WTC11 (cell line): ENCODE measurements at regions not wholly inside any gene's neighbourhood (a gene's known extent, or its start where the extent isn't known, plus 50 kb on each side); places are given as distances from the start of the nearest gene placed in this dataset.

ENCODE experiments used
- ATAC-seq: fragments of 200-7000 bp; cut with Tn5 transposase; 2 replicates; pipeline ENCODE4 v1.10.0; 2021; ENCODE audit warnings: mild to moderate bottlenecking, moderate library complexity
- CTCF ChIA-PET: fragments of 300-600 bp; sonication (Branson Sonifier 250); formaldehyde crosslinking; loops from one replicate; lab custom pipeline; 2021; ENCODE audit warnings: antibody characterized with exemption; lab: Charles Lee
- POLR2A ChIA-PET: fragments of 350-600 bp; sonication (Branson Sonifier 250); formaldehyde crosslinking; loops from one replicate; lab custom pipeline; 2021; ENCODE audit warnings: antibody characterized with exemption; lab: Charles Lee
- DNase-seq: peaks from one replicate; pipeline ENCODE4 v3.0.0; 2021; ENCODE audit warnings: low spot score
- H3K27ac Mint-ChIP-seq: 2 replicates; pipeline ENCODE4 v1.8.0; 2021; ENCODE audit warnings: mixed read lengths
- H3K27me3 Mint-ChIP-seq: 2 replicates; pipeline ENCODE4 v1.8.0; 2021; ENCODE audit warnings: low read depth, mild to moderate bottlenecking, moderate library complexity, mixed read lengths
- H3K36me3 Mint-ChIP-seq: 2 replicates; pipeline ENCODE4 v1.8.0; 2021; ENCODE audit warnings: mixed read lengths
- H3K4me1 Mint-ChIP-seq: 2 replicates; pipeline ENCODE4 v1.8.0; 2022; ENCODE audit warnings: mixed read lengths
- H3K4me3 Mint-ChIP-seq: 2 replicates; pipeline ENCODE4 v1.8.0; 2021; ENCODE audit warnings: mild to moderate bottlenecking, moderate library complexity, mixed read lengths
- H3K9me3 Mint-ChIP-seq: 2 replicates; pipeline ENCODE4 v1.8.0; 2021; ENCODE audit warnings: mixed read lengths
- AFF4 ChIP-seq: sonication (generic); formaldehyde crosslinking; IDR thresholded peaks from 2 replicates; pipeline ENCODE4 v1.8.1; 2023; ENCODE audit warnings: mild to moderate bottlenecking, missing genetic modification reagents, borderline replicate concordance
- ATF1 ChIP-seq: sonication (generic); formaldehyde crosslinking; IDR thresholded peaks from 2 replicates; pipeline ENCODE4 v1.8.1; 2023; ENCODE audit warnings: mild to moderate bottlenecking, moderate library complexity, missing genetic modification reagents
- ATF2 ChIP-seq: sonication (generic); formaldehyde crosslinking; IDR thresholded peaks from 2 replicates; pipeline ENCODE4 v1.8.1; 2022; ENCODE audit warnings: low read depth, missing genetic modification reagents, borderline replicate concordance
- ATF6 ChIP-seq: sonication (generic); formaldehyde crosslinking; IDR thresholded peaks from 2 replicates; pipeline ENCODE4 v1.8.1; 2023; ENCODE audit warnings: mild to moderate bottlenecking, missing genetic modification reagents
- CBFB ChIP-seq: sonication (generic); formaldehyde crosslinking; IDR thresholded peaks from 2 replicates; pipeline ENCODE4 v1.8.1; 2022; ENCODE audit warnings: mild to moderate bottlenecking, low read depth, missing genetic modification reagents
- E2F4 ChIP-seq: sonication (generic); formaldehyde crosslinking; IDR thresholded peaks from 2 replicates; pipeline ENCODE4 v1.8.1; 2022; ENCODE audit warnings: low read depth, mild to moderate bottlenecking, moderate library complexity, missing genetic modification reagents, borderline replicate concordance
- FOXJ3 ChIP-seq: sonication (generic); formaldehyde crosslinking; IDR thresholded peaks from 2 replicates; pipeline ENCODE4 v1.9.0; 2021; ENCODE audit warnings: missing genetic modification reagents, mild to moderate bottlenecking, borderline replicate concordance
- FOXP4 ChIP-seq: sonication (generic); formaldehyde crosslinking; IDR thresholded peaks from 2 replicates; pipeline ENCODE4 v1.8.0; 2022; ENCODE audit warnings: mild to moderate bottlenecking, missing genetic modification reagents
- GRHL2 ChIP-seq: fragments of 250-450 bp; sonication (Bioruptor Pico); IDR thresholded peaks from 2 replicates; pipeline ENCODE4 v1.8.0; 2022; ENCODE audit warnings: mild to moderate bottlenecking, moderate library complexity; ENCODE audit not compliant: insufficient replicate concordance, severe bottlenecking
- HMGA2 ChIP-seq: fragments of 250-450 bp; sonication (Bioruptor Pico); IDR thresholded peaks from 2 replicates; pipeline ENCODE4 v1.4.0; 2021; ENCODE audit warnings: mild to moderate bottlenecking, moderate library complexity
- JUN ChIP-seq: sonication (generic); formaldehyde crosslinking; IDR thresholded peaks from 2 replicates; pipeline ENCODE4 v1.8.0; 2023; ENCODE audit warnings: mild to moderate bottlenecking, missing genetic modification reagents
- MXD4 ChIP-seq: fragments of 250-450 bp; sonication (Bioruptor Pico); IDR thresholded peaks from 2 replicates; pipeline ENCODE4 v1.8.0; 2021; ENCODE audit warnings: mild to moderate bottlenecking, moderate library complexity, borderline replicate concordance
- RELA ChIP-seq: sonication (generic); formaldehyde crosslinking; IDR thresholded peaks from 2 replicates; pipeline ENCODE4 v1.8.1; 2022; ENCODE audit warnings: missing genetic modification reagents, mild to moderate bottlenecking, borderline replicate concordance
- SMAD4 ChIP-seq: sonication (generic); formaldehyde crosslinking; IDR thresholded peaks from 2 replicates; pipeline ENCODE4 v1.8.0; 2022; ENCODE audit warnings: mild to moderate bottlenecking, missing genetic modification reagents
- TP53 ChIP-seq: sonication (generic); formaldehyde crosslinking; IDR thresholded peaks from 2 replicates; pipeline ENCODE4 v1.8.1; 2023; ENCODE audit warnings: mild to moderate bottlenecking, missing genetic modification reagents
- ZNF121 ChIP-seq: sonication (generic); formaldehyde crosslinking; IDR thresholded peaks from 2 replicates; pipeline ENCODE4 v1.8.0; 2023; ENCODE audit warnings: missing genetic modification reagents
- ZNF232 ChIP-seq: sonication (generic); formaldehyde crosslinking; IDR thresholded peaks from 2 replicates; pipeline ENCODE4 v1.8.0; 2022; ENCODE audit warnings: mild to moderate bottlenecking, missing genetic modification reagents
- ZNF263 ChIP-seq: sonication (generic); formaldehyde crosslinking; IDR thresholded peaks from 2 replicates; pipeline ENCODE4 v1.8.1; 2022; ENCODE audit warnings: low read depth, mild to moderate bottlenecking, moderate library complexity, missing genetic modification reagents
- ZNF317 ChIP-seq: sonication (generic); formaldehyde crosslinking; IDR thresholded peaks from 2 replicates; pipeline ENCODE4 v1.8.1; 2023; ENCODE audit warnings: low read depth, mild to moderate bottlenecking, moderate library complexity, missing genetic modification reagents, borderline replicate concordance
- ZNF425 ChIP-seq: fragments of 250-450 bp; sonication (Bioruptor Pico); conservative IDR thresholded peaks from 2 replicates; pipeline ENCODE4 v1.9.0; 2021; ENCODE audit warnings: mild to moderate bottlenecking
- TF ChIP-seq, protein P1 (sequence below): sonication (generic); formaldehyde crosslinking; IDR thresholded peaks from 2 replicates; pipeline ENCODE4 v1.8.1; 2022; ENCODE audit warnings: missing genetic modification reagents, borderline replicate concordance

DNA sequence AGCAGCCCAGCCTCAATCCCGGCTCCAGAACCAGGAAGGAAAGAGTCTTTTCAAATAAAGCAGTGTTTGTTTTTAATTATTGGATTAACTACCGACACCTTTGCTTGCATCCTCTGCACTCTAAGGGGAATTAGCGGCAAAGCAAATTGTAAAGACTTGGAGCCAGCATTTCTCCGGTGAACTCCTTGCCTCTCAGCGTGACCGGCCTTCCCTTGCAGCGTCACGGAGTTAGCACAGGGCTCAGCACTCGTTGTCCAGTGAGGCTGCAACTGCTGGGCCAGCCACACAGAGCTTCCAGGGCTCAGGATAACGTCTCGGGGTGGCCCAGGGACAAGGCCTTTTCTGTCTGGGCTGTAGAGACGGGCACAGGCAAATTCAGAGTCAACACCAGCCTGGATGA lies 180.6 kb downstream of the OLFM1 start:
- no peaks in the 10 kb centered on the region for H3K36me3 Mint-ChIP-seq
- H3K27me3 Mint-ChIP-seq: no peaks in the 10 kb centered on the region
- H3K4me3 Mint-ChIP-seq: no peak overlapping the region
- CTCF ChIA-PET: interaction anchor here (1.0 kb wide), 1 partner anchor 9 kb away, joined by 4 read pairs; no protein-coding TSS in a partner anchor
- no peak for ATAC-seq
- no peak overlapping the region for H3K27ac Mint-ChIP-seq
- TF ChIP-seq AFF4 (CRISPR knock-in tag) (no peak), ZNF317 (no peak), ATF2 (CRISPR knock-in tag) (no peak), E2F4 (no peak), JUN (CRISPR knock-in tag) (no peak)
- H3K9me3 Mint-ChIP-seq: peaks cover 4% of the 10 kb centered on the region; the same call in 1 of the 2 replicates
- POLR2A ChIA-PET: no interaction called here
- no peaks in the 10 kb centered on the region for H3K4me1 Mint-ChIP-seq
- DNase-seq: no peak

DNA sequence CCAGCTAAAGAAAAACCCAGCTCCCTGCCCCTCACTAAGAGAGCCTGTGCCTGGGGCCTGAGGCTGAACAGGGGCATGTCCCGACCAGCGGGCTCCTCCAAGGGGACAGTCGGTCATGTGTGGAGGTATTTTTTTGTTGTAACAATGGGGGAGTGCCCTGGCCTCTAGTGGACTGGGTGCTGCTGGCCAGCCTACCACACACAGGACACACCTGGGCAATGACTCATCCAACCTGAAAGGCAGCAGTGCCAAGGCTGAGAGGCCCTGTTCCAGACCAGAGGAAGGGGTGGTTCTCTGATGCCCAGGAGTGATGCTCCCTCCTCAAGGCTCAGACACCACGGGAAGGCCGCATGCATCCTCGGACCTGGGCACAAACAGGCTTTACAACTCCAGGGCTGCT lies 181.5 kb downstream of the OLFM1 start:
- no peak for ATAC-seq
- CTCF ChIA-PET: no interaction called here
- H3K27me3 Mint-ChIP-seq: no peaks in the 10 kb centered on the region
- H3K27ac Mint-ChIP-seq: no peak overlapping the region
- POLR2A ChIA-PET: no interaction called here
- no peaks in the 10 kb centered on the region for H3K36me3 Mint-ChIP-seq
- peaks cover 4% of the 10 kb centered on the region; the same call in 1 of the 2 replicates for H3K9me3 Mint-ChIP-seq
- H3K4me3 Mint-ChIP-seq: no peak overlapping the region
- DNase-seq: no peak
- H3K4me1 Mint-ChIP-seq: no peaks in the 10 kb centered on the region
- TF ChIP-seq ZNF425 (CRISPR knock-in tag) (no peak), CBFB (CRISPR knock-in tag) (no peak), HMGA2 (CRISPR knock-in tag) (no peak), MXD4 (CRISPR knock-in tag) (no peak), FOXJ3 (CRISPR knock-in tag) (no peak), GRHL2 (CRISPR knock-in tag) (no peak), ATF6 (no peak), ZNF121 (CRISPR knock-in tag) (no peak), ZNF232 (CRISPR knock-in tag) (no peak), RELA (no peak), ZNF317 (no peak), TP53 (no peak), FOXP4 (CRISPR knock-in tag) (no peak), ZNF263 (CRISPR knock-in tag) (no peak), ATF1 (no peak), SMAD4 (CRISPR knock-in tag) (no peak)
- TF ChIP-seq, protein P1, sequence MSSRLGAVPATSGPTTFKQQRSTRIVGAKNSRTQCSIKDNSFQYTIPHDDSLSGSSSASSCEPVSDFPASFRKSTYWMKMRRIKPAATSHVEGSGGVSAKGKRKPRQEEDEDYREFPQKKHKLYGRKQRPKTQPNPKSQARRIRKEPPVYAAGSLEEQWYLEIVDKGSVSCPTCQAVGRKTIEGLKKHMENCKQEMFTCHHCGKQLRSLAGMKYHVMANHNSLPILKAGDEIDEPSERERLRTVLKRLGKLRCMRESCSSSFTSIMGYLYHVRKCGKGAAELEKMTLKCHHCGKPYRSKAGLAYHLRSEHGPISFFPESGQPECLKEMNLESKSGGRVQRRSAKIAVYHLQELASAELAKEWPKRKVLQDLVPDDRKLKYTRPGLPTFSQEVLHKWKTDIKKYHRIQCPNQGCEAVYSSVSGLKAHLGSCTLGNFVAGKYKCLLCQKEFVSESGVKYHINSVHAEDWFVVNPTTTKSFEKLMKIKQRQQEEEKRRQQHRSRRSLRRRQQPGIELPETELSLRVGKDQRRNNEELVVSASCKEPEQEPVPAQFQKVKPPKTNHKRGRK: no peak
